ENCODE measurements at regions not wholly inside any gene's neighbourhood (a gene's known extent, or its start where the extent isn't known, plus 50 kb on each side); places are given as distances from the start of the nearest gene placed in this dataset.

DNA sequence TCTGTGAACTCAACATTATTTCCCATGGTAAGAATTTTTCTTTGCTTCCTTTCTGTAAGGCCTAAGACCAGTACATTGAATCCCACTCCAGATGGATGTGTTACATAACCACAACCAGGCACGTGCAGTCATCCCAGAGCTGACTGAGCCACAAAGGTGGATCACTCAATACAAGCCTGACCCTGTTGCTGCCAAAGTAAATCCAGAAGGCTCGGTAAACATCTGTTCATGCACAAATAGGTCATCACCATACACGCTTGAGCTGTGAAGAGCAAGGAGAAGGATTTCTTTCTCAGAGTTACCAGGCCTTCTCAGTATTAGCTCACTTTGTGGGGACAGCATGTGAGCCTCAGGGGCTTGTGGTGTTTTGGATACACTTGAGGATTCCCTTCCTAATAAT lies 791.4 kb upstream of the FANCL start:
- DNase-seq, result no peak
- intact Hi-C loops (cut with DNase I, micrococcal nuclease), result no loop called here
- Mint-ChIP-seq H3K4me1 (ENCODE audit: low read depth) (no peaks in the 10 kb centered on the region), H3K27ac (no peak overlapping the region), H3K36me3 (ENCODE audit: low read depth) (no peaks in the 10 kb centered on the region), H3K27me3 (no peaks in the 10 kb centered on the region), H3K9me3 (peaks cover 3% of the 10 kb centered on the region), H3K4me3 (no peak overlapping the region)
- TF ChIP-seq, protein P1, sequence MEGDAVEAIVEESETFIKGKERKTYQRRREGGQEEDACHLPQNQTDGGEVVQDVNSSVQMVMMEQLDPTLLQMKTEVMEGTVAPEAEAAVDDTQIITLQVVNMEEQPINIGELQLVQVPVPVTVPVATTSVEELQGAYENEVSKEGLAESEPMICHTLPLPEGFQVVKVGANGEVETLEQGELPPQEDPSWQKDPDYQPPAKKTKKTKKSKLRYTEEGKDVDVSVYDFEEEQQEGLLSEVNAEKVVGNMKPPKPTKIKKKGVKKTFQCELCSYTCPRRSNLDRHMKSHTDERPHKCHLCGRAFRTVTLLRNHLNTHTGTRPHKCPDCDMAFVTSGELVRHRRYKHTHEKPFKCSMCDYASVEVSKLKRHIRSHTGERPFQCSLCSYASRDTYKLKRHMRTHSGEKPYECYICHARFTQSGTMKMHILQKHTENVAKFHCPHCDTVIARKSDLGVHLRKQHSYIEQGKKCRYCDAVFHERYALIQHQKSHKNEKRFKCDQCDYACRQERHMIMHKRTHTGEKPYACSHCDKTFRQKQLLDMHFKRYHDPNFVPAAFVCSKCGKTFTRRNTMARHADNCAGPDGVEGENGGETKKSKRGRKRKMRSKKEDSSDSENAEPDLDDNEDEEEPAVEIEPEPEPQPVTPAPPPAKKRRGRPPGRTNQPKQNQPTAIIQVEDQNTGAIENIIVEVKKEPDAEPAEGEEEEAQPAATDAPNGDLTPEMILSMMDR (IDR thresholded peaks at IDR 0.05), result no peak
- no peak for ATAC-seq (ENCODE audit: poor library complexity)
- ChIA-PET CTCF (no interaction called here), POLR2A (no interaction called here)
- Histone ChIP-seq H3K4me1 (ENCODE audit: insufficient read depth, low read length) (no peaks in the 10 kb centered on the region), H3K27me3 (ENCODE audit: control insufficient read depth in 1 of 2, insufficient read depth in 2 of 2, low read length in 2 of 2) (no peaks in the 10 kb centered on the region), H3K36me3 (ENCODE audit: insufficient read depth, low read length) (no peaks in the 10 kb centered on the region), H3K9me3 (ENCODE audit: control insufficient read depth in 1 of 2, insufficient read depth in 1 of 2, low read length in 2 of 2) (peaks cover 0 to 3% of the 10 kb centered on the region in 2 experiments), H3K27ac (ENCODE audit: low read depth in 1 of 2, low read length in 2 of 2) (no peak overlapping the region), H3K4me3 (ENCODE audit: low read length) (no peak overlapping the region)

DNA sequence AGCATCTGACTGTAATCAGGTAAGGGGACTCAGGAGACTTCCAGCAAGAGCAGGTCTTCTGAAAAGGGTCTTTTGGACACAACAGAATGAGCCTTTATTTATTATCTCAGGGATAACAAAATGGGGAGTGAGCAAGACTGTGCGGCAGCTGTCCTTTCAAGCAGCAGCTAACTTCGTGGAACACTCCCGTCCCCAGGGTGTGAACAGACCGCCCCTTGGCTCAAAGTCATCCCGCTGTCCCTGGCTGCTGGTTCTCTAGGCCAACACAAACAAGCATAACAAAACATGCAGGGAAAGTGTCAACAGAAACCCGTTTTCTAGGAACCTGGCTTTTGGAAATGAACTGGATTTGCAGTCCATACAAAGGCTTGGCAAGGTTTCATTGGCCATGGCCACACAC lies 787.9 kb upstream of the FANCL start:
- DNase-seq, result no peak
- Histone ChIP-seq H3K27me3 (ENCODE audit: control insufficient read depth in 1 of 2, insufficient read depth in 2 of 2, low read length in 2 of 2) (no peaks in the 10 kb centered on the region), H3K4me1 (ENCODE audit: insufficient read depth, low read length) (no peaks in the 10 kb centered on the region), H3K9me3 (ENCODE audit: control insufficient read depth in 1 of 2, insufficient read depth in 1 of 2, low read length in 2 of 2) (peaks cover 0 to 6% of the 10 kb centered on the region in 2 experiments), H3K27ac (ENCODE audit: low read depth in 1 of 2, low read length in 2 of 2) (no peak overlapping the region), H3K4me3 (ENCODE audit: low read length) (no peak overlapping the region), H3K36me3 (ENCODE audit: insufficient read depth, low read length) (no peaks in the 10 kb centered on the region)
- Mint-ChIP-seq H3K4me1 (ENCODE audit: low read depth) (no peaks in the 10 kb centered on the region), H3K4me3 (no peak overlapping the region), H3K9me3 (no peaks in the 10 kb centered on the region), H3K27me3 (no peaks in the 10 kb centered on the region), H3K36me3 (ENCODE audit: low read depth) (no peaks in the 10 kb centered on the region), H3K27ac (no peak overlapping the region)
- ChIA-PET CTCF (no interaction called here), POLR2A (no interaction called here)
- TF ChIP-seq, protein P1 (IDR thresholded peaks at IDR 0.05), result no peak
- intact Hi-C loops (cut with DNase I, micrococcal nuclease), result loop anchor here (10.0 kb wide), 3 partner anchors 1126 to 1556 kb away; partner anchors contain the start of gene BCL11A (in 1 of the 2)
- ATAC-seq (ENCODE audit: poor library complexity), result no peak

DNA sequence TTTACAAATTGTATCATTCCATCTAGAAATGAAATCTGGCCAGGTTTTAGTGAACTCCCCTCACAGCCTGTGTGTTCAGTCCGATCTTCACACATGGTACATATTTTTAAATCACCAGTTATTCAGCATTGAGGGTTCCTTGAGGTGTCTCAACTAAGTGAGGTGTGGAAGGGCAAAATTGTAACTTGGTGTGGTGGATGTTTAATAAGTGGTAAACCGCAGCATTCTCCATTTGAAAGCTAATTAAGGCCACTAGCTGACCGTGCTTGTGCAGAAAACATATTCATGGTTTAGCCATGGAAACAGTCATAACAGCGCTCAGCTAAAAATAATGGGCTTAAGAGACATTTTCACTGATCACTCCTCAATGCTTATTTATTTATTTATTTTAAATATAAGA lies 786.2 kb upstream of the FANCL start:
- Mint-ChIP-seq H3K9me3 (no peaks in the 10 kb centered on the region), H3K27me3 (no peaks in the 10 kb centered on the region), H3K4me1 (ENCODE audit: low read depth) (no peaks in the 10 kb centered on the region), H3K36me3 (ENCODE audit: low read depth) (no peaks in the 10 kb centered on the region), H3K27ac (no peak overlapping the region), H3K4me3 (no peak overlapping the region)
- ATAC-seq (ENCODE audit: poor library complexity), result no peak
- TF ChIP-seq, protein P1 (IDR thresholded peaks at IDR 0.05), result no peak
- no peaks in the 10 kb centered on the region for H3K27me3 ChIP-seq (ENCODE audit: control insufficient read depth in 1 of 2, insufficient read depth in 2 of 2, low read length in 2 of 2)
- peaks cover 0 to 6% of the 10 kb centered on the region in 2 experiments for H3K9me3 ChIP-seq (ENCODE audit: control insufficient read depth in 1 of 2, insufficient read depth in 1 of 2, low read length in 2 of 2)
- no peak overlapping the region for H3K27ac ChIP-seq (ENCODE audit: low read depth in 1 of 2, low read length in 2 of 2)
- DNase-seq, result no peak
- no peaks in the 10 kb centered on the region for H3K36me3 ChIP-seq (ENCODE audit: insufficient read depth, low read length)
- no peak overlapping the region for H3K4me3 ChIP-seq (ENCODE audit: low read length)
- no peaks in the 10 kb centered on the region for H3K4me1 ChIP-seq (ENCODE audit: insufficient read depth, low read length)
- ChIA-PET POLR2A (no interaction called here), CTCF (interaction anchor here (0.7 kb wide), 1 partner anchor 44 kb away, joined by 3 read pairs; no protein-coding TSS in a partner anchor)
- intact Hi-C loops (cut with DNase I, micrococcal nuclease), result loop anchor here (10.0 kb wide), 3 partner anchors 1127 to 1557 kb away; partner anchors contain the start of gene BCL11A (in 1 of the 2)

All from CD4-positive, alpha-beta T cell (primary cell).